GDM1 (cell line): ENCODE measurements at regions not wholly inside any gene's neighbourhood (a gene's known extent, or its start where the extent isn't known, plus 50 kb on each side); places are given as distances from the start of the nearest gene placed in this dataset.

Experiments used
- DNase-seq: peaks from one replicate; lab custom pipeline; 2025; lab: John Stamatoyannopoulos, UW

DNA sequence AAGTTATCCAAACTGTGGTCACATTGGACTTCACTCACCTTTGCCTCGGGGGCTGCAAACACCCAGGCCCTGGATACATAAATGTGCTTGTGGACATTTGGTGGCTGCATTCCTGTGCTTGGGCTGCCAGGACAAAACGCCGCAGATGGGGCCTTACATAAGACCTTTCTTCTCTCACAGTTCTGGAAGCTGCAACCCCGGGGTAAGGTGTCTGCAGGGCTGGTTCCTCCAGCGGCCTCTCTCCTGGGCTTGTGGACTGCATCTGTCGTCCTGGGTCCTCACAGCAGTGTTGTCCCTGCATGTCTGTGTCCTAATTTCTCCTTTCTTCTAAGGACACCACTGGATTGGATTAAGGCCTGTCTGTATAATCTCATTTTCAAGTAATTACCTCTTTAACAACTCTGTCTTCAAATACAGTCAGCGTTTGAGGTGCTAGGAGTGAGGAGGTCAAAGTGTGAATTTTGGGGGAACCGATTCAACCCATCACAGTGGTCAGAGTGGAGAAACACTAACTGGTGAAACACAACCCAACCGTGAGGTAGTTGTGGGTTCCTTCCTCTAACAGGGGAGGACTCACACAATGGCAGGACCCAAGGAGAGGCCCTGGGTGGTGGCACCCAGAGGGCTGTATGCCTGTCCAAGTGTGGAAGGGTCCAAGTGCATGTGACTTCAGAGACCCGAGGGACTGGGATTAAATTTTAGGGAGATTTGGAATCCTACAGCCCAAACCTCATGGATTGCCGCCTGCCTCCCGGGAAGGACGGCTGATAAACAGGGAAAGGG lies 415.6 kb downstream of the IRX2 start:
- DNase-seq, result no peak

GRCh38 chr5:2335125-2335732 lies 416.2 kb downstream of the IRX2 start:
- no peak for DNase-seq

- DNase-seq, result no peak
Observed at GRCh38 chr5:2334719-2335118, 416.8 kb downstream of the IRX2 start.

DNA sequence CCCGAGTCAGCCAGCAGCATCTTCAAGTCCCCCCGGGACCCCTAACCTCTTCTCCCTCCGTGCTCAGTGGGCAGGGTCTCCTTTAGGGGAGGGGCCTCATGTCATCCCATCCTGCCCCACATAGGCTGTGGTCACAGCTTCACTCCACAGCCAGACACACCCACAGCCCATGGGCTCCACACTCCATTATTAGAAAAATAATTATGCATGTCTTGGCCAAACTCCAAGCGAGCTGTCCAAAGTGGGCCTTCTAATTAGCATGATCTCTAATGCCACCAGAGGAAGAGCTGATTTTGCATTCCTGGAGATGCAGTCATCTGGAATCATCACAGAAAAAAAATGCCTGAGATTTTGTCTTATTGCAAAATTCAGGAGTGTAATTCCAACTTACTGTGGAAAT lies 418.2 kb downstream of the IRX2 start:
- no peak for DNase-seq

DNA sequence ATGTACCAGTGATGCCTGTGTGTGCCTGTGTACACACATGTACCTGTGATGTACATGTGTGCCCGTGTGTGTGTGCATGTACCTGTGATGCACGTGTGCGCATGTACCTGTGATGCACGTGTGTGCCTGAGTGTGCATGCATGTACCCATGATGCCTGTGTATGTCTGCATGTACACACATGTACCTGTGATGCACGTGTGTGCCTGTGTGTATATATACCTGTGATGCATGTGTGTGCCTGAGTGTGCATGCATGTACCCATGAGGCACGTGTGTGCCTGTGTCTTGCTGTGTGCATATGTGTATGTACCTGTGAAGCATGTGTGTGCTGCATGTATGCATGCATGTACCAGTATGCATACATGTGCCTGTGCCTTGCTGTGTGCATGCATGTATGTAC lies 419.0 kb downstream of the IRX2 start:
- DNase-seq, result no peak

DNA sequence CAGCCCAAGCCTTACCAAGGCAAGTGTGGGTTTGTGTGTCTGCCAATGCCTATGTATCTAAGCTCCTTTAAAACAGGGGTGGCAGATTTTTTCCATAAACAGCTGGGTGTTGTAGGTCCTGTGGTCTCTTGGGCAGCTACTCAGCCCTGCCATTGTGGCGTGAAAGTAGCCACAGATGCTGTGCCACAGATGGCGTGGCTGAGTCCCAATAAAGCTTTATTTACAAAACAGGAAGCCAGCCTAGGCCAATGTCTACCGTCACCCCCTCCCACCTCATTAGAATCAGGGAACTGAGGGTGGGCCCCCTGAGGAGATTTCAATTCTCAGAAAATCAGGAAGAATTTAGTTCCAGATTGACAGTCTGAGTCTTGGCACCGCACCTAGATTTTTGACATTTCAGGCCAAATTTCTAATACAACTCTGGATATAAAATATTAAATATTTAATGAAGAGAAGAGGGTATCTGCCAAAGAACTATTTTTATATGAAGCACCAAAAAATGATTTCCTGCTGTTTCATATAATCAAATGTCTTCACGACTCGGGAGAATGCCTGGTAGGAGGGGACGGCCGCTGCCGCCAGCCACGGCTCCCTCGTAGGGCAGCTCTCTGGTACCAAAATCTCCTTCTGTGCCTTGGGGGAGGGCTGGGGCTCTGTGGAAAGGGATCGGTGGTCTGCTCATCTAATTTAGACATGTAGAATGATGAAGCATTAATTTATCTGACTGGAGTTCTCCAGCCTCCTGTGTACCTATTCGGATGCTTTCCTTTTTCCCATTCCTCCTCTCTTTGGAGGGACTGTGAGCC lies 420.9 kb downstream of the IRX2 start:
- DNase-seq, result no peak

- DNase-seq, result no peak
Observed at GRCh38 chr5:2329741-2330140, 421.7 kb downstream of the IRX2 start.

- DNase-seq, result no peak
Observed at GRCh38 chr5:2326601-2327000, 424.9 kb downstream of the IRX2 start.

DNA sequence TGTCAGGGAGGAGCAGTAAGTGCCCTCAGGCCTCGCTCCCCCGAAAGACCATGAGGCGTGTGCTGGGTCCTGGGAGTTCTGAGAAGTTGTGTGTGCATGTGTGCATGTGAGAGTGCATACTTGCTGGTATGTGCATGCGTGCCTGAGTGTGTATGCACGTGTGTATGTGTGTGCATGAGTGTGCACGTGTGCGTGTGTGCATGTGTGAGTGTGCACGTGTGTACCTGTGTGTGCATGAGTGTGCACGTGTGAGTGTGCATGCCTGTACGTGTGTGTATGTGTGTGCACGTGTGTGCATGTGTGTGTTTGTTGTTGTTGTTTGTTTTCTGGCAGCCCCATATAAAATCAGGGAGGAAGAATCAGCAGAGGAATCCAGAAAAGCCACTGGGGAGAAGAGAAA lies 426.7 kb downstream of the IRX2 start:
- DNase-seq, result no peak

GRCh38 chr5:2320611-2321010 lies 430.9 kb downstream of the IRX2 start:
- no peak for DNase-seq

DNA sequence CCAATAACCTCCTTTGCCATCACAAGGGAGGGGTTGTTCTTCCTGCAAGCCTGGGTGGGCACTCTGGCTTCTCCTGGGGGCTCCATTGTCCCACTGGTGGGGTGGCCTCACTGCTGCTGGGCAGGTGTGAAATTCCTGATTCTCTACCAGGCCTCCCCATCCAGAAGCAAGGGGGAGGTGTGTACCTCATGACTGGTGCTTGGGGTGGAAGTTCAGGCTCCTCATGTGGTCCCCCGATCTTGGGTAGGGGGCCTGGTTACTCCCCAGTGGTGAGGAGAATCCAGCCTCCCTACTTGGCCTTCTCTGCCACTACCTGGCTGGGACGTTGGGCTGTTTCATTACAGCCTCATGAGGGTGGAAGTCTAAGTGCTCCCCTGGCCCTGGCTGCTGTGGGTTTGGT lies 433.9 kb downstream of the IRX2 start:
- no peak for DNase-seq

DNA sequence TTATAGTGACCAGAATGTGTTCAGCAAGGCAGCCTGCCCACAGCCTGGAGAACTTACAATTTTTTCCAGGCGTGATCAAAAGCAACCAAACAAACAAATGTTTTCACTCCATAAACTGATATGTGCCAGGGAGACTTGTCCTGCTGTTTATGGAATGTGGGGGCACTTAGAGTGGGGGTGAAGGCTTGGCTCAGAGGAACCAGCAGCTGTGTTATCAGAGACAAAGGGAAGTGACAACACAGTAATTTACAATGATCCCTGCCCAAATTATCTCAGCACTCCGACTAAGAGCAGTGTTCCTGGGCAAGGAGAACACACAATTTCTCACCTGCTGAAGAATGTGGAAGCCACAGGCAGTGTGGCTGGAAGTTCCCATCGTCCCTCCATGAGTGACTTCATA lies 429.1 kb upstream of the IRX4 start:
- DNase-seq, result no peak

- no peak for DNase-seq
Observed at GRCh38 chr5:2310946-2311345, 428.2 kb upstream of the IRX4 start.

DNA sequence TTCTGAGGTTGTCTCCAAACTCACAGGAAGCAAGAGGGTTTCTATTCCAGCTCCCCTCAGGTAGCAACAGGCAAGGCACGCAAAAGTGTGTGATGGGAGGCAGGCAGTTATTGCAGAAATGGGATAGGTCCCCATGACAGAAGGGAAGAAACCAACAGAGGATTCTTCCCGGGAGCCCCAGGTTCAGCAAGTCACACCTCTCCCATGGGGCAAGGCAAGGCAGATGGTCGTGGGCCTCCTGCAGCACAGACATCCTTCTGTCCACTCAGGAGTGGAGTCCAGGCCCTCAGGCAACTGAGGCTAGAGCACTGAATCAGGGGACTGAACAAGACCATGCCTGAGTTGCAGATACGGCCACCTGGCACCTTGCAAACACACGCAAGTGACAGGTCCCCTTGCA lies 424.9 kb upstream of the IRX4 start:
- no peak for DNase-seq

DNA sequence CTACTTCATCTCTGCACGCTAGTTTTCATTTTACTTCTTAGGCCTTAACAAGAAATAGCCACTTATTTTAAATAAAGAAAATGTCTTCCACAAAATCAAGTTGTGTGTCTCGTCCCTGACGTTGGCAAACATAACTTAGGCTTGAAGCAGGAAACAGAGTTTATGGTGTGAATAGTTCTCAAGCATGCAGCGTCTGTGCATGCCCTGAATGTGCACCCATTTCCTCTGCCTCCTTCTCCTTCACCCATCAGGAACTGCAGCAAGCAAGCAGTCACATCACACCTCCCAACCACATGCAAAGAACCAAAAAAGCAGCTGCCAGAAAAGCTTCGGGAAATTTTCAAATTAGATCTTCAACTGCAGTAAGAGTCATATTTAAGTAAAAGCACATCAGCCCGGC lies 424.0 kb upstream of the IRX4 start:
- no peak for DNase-seq

GRCh38 chr5:2303431-2304100 lies 420.8 kb upstream of the IRX4 start:
- no peak for DNase-seq

DNA sequence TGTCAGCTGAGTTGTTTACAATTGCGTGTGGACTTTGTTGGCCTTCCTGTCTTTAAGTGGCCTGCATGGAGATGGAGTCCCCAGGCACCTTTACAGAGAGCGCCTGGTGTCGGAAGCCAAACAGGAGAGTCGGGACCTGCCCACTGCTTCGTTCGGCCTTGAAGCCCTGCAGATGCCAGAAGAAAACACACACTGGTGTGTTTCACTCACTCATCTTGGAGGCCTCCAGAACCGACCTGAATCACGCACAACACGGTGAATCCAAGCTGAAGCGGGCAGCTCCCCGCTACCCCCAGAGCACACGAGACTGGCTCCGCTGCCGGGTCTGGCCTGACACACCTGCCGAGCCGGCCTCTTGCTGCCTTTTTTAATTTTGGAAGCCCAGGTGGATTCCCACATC lies 419.4 kb upstream of the IRX4 start:
- no peak for DNase-seq

GRCh38 chr5:2300861-2301574 lies 418.3 kb upstream of the IRX4 start:
- no peak for DNase-seq

DNA sequence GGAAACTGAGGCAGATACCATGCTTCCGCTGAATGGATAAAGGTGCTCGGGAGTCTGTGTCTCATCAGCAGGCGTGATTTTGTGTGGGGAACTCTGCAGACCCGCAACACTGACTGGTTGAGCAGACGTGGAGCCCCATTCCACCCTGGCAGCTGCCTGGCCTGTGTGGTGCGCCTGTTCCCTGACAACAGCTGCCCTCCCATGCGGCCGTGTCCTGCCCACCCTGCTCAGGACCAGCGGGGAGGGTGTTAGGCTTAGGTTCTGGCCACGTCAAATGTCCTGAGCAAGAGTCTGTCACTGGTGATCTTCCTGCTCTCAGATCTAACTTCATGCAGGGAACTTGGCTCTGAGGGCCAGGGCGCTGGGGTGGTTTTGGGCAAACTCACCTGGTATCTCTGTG lies 417.7 kb upstream of the IRX4 start:
- DNase-seq, result no peak

- DNase-seq, result no peak
Observed at GRCh38 chr5:2299388-2300220, 416.9 kb upstream of the IRX4 start.

GRCh38 chr5:2298781-2299180 lies 416.1 kb upstream of the IRX4 start:
- no peak for DNase-seq
